ENCODE measurements at regions not wholly inside any gene's neighbourhood (a gene's known extent, or its start where the extent isn't known, plus 50 kb on each side); places are given as distances from the start of the nearest gene placed in this dataset.
"Not testable (repeated sequence)": the region's sequence is repeated elsewhere in the genome, so short reads cannot be mapped to it uniquely, and the experiment has no call there.

GRCh38 chr3:64387688-64388087 is 162.4 kb upstream of the PRICKLE2 start:
- no peak for DNase-seq

GRCh38 chr3:64385277-64385676 is 160.0 kb upstream of the PRICKLE2 start:
- DNase-seq: no peak

- DNase-seq: no peak
Observed at GRCh38 chr3:64384561-64384960, 159.3 kb upstream of the PRICKLE2 start.

GRCh38 chr3:64382153-64382552 is 156.9 kb upstream of the PRICKLE2 start:
- DNase-seq: no peak

- DNase-seq: no peak
Observed at GRCh38 chr3:64381367-64381766, 156.1 kb upstream of the PRICKLE2 start.

- DNase-seq: no peak
Observed at GRCh38 chr3:64380546-64380945, 155.3 kb upstream of the PRICKLE2 start.

- no peak for DNase-seq
Observed at GRCh38 chr3:64379221-64379620, 154.0 kb upstream of the PRICKLE2 start.

GRCh38 chr3:64377942-64378341 is 152.7 kb upstream of the PRICKLE2 start:
- DNase-seq: no peak

GRCh38 chr3:64375737-64376136 is 150.5 kb upstream of the PRICKLE2 start:
- DNase-seq: no peak

- no peak for DNase-seq
Observed at GRCh38 chr3:64369390-64369789, 144.1 kb upstream of the PRICKLE2 start.

GRCh38 chr3:64368257-64369020 is 143.2 kb upstream of the PRICKLE2 start:
- DNase-seq: no peak

GRCh38 chr3:64365877-64366276 is 140.6 kb upstream of the PRICKLE2 start:
- DNase-seq: no peak

GRCh38 chr3:64363842-64364241 is 138.6 kb upstream of the PRICKLE2 start:
- DNase-seq: no peak

GRCh38 chr3:64361962-64362735 is 136.9 kb upstream of the PRICKLE2 start:
- no peak for DNase-seq

- DNase-seq: not testable (repeated sequence)
Observed at GRCh38 chr3:64361036-64361435, 135.8 kb upstream of the PRICKLE2 start.

- DNase-seq: no peak
Observed at GRCh38 chr3:64360280-64360679, 135.0 kb upstream of the PRICKLE2 start.

- no peak for DNase-seq
Observed at GRCh38 chr3:64359735-64360134, 134.5 kb upstream of the PRICKLE2 start.

GRCh38 chr3:64358853-64359252 is 133.6 kb upstream of the PRICKLE2 start:
- no peak for DNase-seq

- DNase-seq: no peak
Observed at GRCh38 chr3:64358176-64358575, 132.9 kb upstream of the PRICKLE2 start.

- no peak for DNase-seq
Observed at GRCh38 chr3:64357481-64357880, 132.2 kb upstream of the PRICKLE2 start.

GRCh38 chr3:64355401-64355807 is 130.1 kb upstream of the PRICKLE2 start:
- DNase-seq: no peak

GRCh38 chr3:64354956-64355355 is 129.7 kb upstream of the PRICKLE2 start:
- no peak for DNase-seq

- DNase-seq: no peak
Observed at GRCh38 chr3:64354221-64354620, 129.0 kb upstream of the PRICKLE2 start.

GRCh38 chr3:64353226-64353625 is 128.0 kb upstream of the PRICKLE2 start:
- no peak for DNase-seq

- DNase-seq: no peak
Observed at GRCh38 chr3:64352639-64352992, 127.3 kb upstream of the PRICKLE2 start.
